ENCODE measurements at regions not wholly inside any gene's neighbourhood (a gene's known extent, or its start where the extent isn't known, plus 50 kb on each side); places are given as distances from the start of the nearest gene placed in this dataset.

DNA sequence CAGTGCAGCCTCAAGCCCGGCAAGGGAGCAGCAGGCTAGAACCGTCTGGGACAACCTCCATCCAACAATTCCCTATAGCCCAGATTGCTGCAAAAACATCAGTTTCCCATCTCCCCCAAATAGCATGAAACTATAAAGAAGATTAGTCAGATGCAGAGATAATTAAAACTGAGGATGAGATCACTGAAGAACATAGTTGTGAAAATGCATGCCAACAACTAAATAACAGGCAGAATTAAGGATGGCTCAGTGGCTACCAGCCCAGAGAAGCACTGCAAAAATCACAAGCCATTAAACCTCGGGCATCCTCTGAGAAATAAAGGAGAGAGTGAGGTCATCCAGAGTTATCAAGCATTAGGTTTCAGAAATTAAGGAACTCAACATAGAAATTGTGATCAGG, 427.1 kb downstream of the TNS3 start:
- Histone ChIP-seq H4K20me1 (no peaks in the 10 kb centered on the region), H3K4me1 (peaks cover 3 to 36% (median 25%) of the 10 kb centered on the region in 10 experiments), H3K36me3 (no peaks in the 10 kb centered on the region), H3K4me2 (peak overlapping the region in 4 of 11 experiments; percentile 6 to 57 (median 49); a peak in 7 of 22 replicates), H3K27me3 (no peaks in the 10 kb centered on the region; a peak in 1 of 22 replicates), H3K4me3 (no peak overlapping the region), H3K9ac (no peak overlapping the region), H3K9me3 (replicated peaks in 1 of 11) (peaks cover 0 to 11% (median 0%) of the 10 kb centered on the region in 11 experiments; a peak in 2 of 22 replicates), H3K27ac (no peak overlapping the region)
- TF ChIP-seq Cebpa-rat (IDR thresholded peaks at IDR 0.05) = no peak

DNA sequence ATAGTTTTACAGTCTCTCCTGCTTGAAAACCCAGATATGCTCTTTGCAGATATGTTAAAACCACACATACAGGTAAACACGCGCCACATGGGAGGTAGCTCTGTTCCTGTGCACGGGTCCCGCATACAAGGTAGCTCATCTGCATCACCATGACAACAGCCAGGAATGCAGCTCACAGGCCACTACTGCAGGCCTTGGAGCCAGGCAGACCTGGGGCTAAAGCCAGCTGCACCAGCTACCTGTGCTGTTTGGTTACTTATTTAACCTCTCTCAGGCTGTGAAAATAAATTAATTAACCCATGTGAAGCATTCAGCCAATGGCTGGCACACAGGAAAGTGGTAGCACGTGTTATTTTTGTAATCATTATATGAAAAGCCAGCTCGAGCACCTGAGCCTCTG, 428.3 kb downstream of the TNS3 start:
- H3K27ac ChIP-seq = no peak overlapping the region
- no peak overlapping the region for H3K4me3 ChIP-seq
- peaks cover 15 to 48% (median 37%) of the 10 kb centered on the region in 10 experiments for H3K4me1 ChIP-seq
- peak overlapping the region in 10 of 11 experiments; percentile 13 to 57 (median 38); a peak in 17 of 22 replicates for H3K4me2 ChIP-seq
- no peak overlapping the region for H3K9ac ChIP-seq
- no peak for TF ChIP-seq Cebpa-rat (IDR thresholded peaks at IDR 0.05)
- H3K9me3 ChIP-seq (replicated peaks in 1 of 11) = peaks cover 0 to 7% (median 0%) of the 10 kb centered on the region in 11 experiments; a peak in 2 of 22 replicates
- no peaks in the 10 kb centered on the region; a peak in 1 of 22 replicates for H3K27me3 ChIP-seq
- H3K36me3 ChIP-seq = no peaks in the 10 kb centered on the region
- H4K20me1 ChIP-seq = no peaks in the 10 kb centered on the region

DNA sequence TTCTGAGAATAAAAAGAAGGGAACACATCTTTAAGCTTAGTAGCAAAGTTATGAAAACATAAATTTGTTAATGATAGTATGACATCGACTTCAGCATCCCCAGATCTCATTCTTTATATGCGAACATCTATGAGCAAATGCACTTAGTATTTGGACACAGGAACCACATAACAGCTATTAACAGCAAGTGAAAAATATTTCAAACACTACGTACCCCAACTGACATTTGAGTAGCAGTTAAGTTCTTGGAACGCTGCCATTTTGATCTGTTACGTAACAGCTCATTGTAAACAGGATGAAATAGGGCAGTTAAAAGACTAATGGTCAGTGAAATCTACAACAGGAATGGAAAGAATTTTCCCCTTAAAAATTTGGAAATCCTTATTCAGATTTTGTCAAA, 428.9 kb downstream of the TNS3 start:
- H3K9ac ChIP-seq = no peak overlapping the region
- H3K9me3 ChIP-seq (replicated peaks in 1 of 11) = peaks cover 0 to 7% (median 0%) of the 10 kb centered on the region in 11 experiments; a peak in 2 of 22 replicates
- peaks cover 15 to 52% (median 40%) of the 10 kb centered on the region in 10 experiments for H3K4me1 ChIP-seq
- no peak for TF ChIP-seq Cebpa-rat (IDR thresholded peaks at IDR 0.05)
- no peaks in the 10 kb centered on the region for H3K36me3 ChIP-seq
- no peaks in the 10 kb centered on the region for H4K20me1 ChIP-seq
- H3K4me2 ChIP-seq = peak overlapping the region in 9 of 11 experiments; percentile 13 to 57 (median 39); a peak in 11 of 22 replicates
- H3K27ac ChIP-seq = no peak overlapping the region
- no peaks in the 10 kb centered on the region; a peak in 1 of 22 replicates for H3K27me3 ChIP-seq
- H3K4me3 ChIP-seq = no peak overlapping the region

- Histone ChIP-seq H3K4me3 (no peak overlapping the region), H3K4me1 (peaks cover 15 to 52% (median 40%) of the 10 kb centered on the region in 10 experiments), H3K4me2 (peak overlapping the region in 1 of 11 experiments; percentile 41; a peak in 1 of 22 replicates)
Observed at GRCh38 chr7:47152307-47152706, 429.6 kb downstream of the TNS3 start.

GRCh38 chr7:47150497-47151260, 431.2 kb downstream of the TNS3 start:
- Histone ChIP-seq H3K36me3 (no peaks in the 10 kb centered on the region), H3K4me1 (peaks cover 15 to 54% (median 42%) of the 10 kb centered on the region in 10 experiments), H3K27me3 (no peaks in the 10 kb centered on the region; a peak in 1 of 22 replicates), H3K4me2 (peak overlapping the region in 4 of 11 experiments; percentile 17 to 73 (median 53); a peak in 6 of 22 replicates), H3K4me3 (no peak overlapping the region), H3K27ac (peak overlapping the region in 2 of 11 experiments; percentile 19 to 41; a peak in 3 of 22 replicates), H3K9me3 (replicated peaks in 1 of 11) (peaks cover 0 to 7% (median 0%) of the 10 kb centered on the region in 11 experiments; a peak in 2 of 22 replicates), H4K20me1 (no peaks in the 10 kb centered on the region), H3K9ac (no peak overlapping the region)
- TF ChIP-seq Cebpa-rat (IDR thresholded peaks at IDR 0.05) = no peak

More at GRCh38 chr7:47152307-47152706, 429.6 kb downstream of the TNS3 start:
- no peaks in the 10 kb centered on the region for H3K36me3 ChIP-seq
- no peak overlapping the region for H3K27ac ChIP-seq
- H3K9me3 ChIP-seq (replicated peaks in 1 of 11) = peaks cover 0 to 7% (median 0%) of the 10 kb centered on the region in 11 experiments; a peak in 2 of 22 replicates
- H3K9ac ChIP-seq = no peak overlapping the region
- H3K27me3 ChIP-seq = no peaks in the 10 kb centered on the region; a peak in 1 of 22 replicates
- no peaks in the 10 kb centered on the region for H4K20me1 ChIP-seq
- no peak for TF ChIP-seq Cebpa-rat (IDR thresholded peaks at IDR 0.05)

DNA sequence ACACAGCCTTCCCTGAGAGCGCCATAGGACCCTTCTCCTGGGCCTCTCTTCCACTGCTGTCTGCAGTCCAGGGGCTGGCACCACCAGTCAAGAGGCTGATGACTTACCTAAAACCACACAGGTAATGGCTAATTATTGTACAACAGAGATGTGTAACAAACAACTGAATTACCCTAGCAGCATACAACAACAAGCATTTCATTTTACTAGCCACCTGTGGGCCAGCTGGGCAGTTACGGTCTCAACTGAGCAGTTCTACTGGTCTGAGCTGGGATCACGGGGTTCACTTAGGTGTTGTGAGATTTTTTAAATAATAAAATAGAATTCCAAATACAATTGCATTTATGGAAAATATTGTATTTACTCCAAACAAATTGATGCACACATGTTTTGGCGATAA, 431.9 kb downstream of the TNS3 start:
- H3K4me3 ChIP-seq = no peak overlapping the region
- no peaks in the 10 kb centered on the region; a peak in 1 of 22 replicates for H3K27me3 ChIP-seq
- H4K20me1 ChIP-seq = no peaks in the 10 kb centered on the region
- TF ChIP-seq Cebpa-rat (IDR thresholded peaks at IDR 0.05) = no peak
- H3K4me1 ChIP-seq = peaks cover 15 to 59% (median 44%) of the 10 kb centered on the region in 10 experiments
- H3K9me3 ChIP-seq (replicated peaks in 1 of 11) = peaks cover 0 to 7% (median 0%) of the 10 kb centered on the region in 11 experiments; a peak in 2 of 22 replicates
- no peaks in the 10 kb centered on the region for H3K36me3 ChIP-seq
- peak overlapping the region; percentile 46 to 73 (median 65); a peak in 21 of 22 replicates for H3K4me2 ChIP-seq
- peak overlapping the region in 2 of 11 experiments; percentile 7 to 34; a peak in 4 of 22 replicates for H3K9ac ChIP-seq
- H3K27ac ChIP-seq = peak overlapping the region in 10 of 11 experiments; percentile 23 to 77 (median 65); a peak in 16 of 22 replicates

DNA sequence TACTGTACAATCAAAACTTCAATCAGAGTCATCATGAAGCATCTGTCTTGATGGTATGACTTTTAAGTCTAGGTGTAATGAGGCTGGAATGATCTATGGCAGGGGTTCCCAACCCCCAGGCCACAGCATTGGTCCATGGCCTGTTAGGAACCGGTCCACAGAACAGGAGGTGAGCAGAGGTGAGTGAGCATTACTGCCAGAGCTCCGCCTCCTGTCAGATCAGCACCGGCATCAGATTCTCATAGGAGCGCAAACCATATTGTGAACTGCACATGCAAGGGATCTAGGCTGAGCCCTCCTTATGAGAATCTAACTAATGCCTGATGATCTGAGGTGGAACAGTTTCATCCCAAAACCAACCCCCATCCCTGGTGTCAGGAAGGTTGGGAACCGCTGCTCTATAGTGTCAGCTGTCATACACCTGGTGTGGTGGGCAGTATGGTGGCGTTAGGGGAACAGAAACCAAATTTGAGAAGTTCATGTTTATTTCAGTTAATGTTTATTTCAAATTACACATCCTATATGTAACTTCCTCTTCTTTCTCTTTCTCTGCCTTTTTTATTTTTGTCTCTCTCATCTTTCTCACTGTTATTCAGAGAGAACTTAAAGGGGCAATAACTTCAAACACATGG, 432.6 kb downstream of the TNS3 start:
- peak overlapping the region; percentile 46 to 73 (median 65); a peak in 21 of 22 replicates for H3K4me2 ChIP-seq
- no peaks in the 10 kb centered on the region for H4K20me1 ChIP-seq

GRCh38 chr7:47148536-47149207, 433.2 kb downstream of the TNS3 start:
- Histone ChIP-seq H3K9ac (peak overlapping the region in 2 of 11 experiments; percentile 1 to 37; a peak in 1 of 22 replicates), H3K36me3 (no peaks in the 10 kb centered on the region), H4K20me1 (no peaks in the 10 kb centered on the region), H3K4me2 (peak overlapping the region; percentile 46 to 73 (median 65); a peak in 17 of 22 replicates), H3K27me3 (no peaks in the 10 kb centered on the region), H3K27ac (peak overlapping the region in 7 of 11 experiments; percentile 60 to 77 (median 70); a peak in 14 of 22 replicates), H3K9me3 (replicated peaks in 1 of 11) (peaks cover 0 to 7% (median 0%) of the 10 kb centered on the region in 11 experiments; a peak in 2 of 22 replicates), H3K4me1 (peaks cover 15 to 47% (median 33%) of the 10 kb centered on the region in 10 experiments), H3K4me3 (no peak overlapping the region)
- TF ChIP-seq Cebpa-rat (IDR thresholded peaks at IDR 0.05) = no peak

More for the DNA sequence above, 432.6 kb downstream of the TNS3 start:
- H3K9ac ChIP-seq = peak overlapping the region in 2 of 11 experiments; percentile 7 to 37; a peak in 2 of 22 replicates
- peaks cover 15 to 53% (median 39%) of the 10 kb centered on the region in 10 experiments for H3K4me1 ChIP-seq
- no peak for TF ChIP-seq Cebpa-rat (IDR thresholded peaks at IDR 0.05)
- H3K9me3 ChIP-seq (replicated peaks in 1 of 11) = peaks cover 0 to 7% (median 0%) of the 10 kb centered on the region in 11 experiments; a peak in 2 of 22 replicates
- H3K27me3 ChIP-seq = no peaks in the 10 kb centered on the region; a peak in 1 of 22 replicates
- H3K36me3 ChIP-seq = no peaks in the 10 kb centered on the region
- no peak overlapping the region; a peak in 1 of 20 replicates for H3K4me3 ChIP-seq
- H3K27ac ChIP-seq = peak overlapping the region in 7 of 11 experiments; percentile 60 to 77 (median 70); a peak in 15 of 22 replicates
